ENCODE measurements at regions not wholly inside any gene's neighbourhood (a gene's known extent, or its start where the extent isn't known, plus 50 kb on each side); places are given as distances from the start of the nearest gene placed in this dataset.
"Not testable (repeated sequence)": the region's sequence is repeated elsewhere in the genome, so short reads cannot be mapped to it uniquely, and the experiment has no call there.

DNA sequence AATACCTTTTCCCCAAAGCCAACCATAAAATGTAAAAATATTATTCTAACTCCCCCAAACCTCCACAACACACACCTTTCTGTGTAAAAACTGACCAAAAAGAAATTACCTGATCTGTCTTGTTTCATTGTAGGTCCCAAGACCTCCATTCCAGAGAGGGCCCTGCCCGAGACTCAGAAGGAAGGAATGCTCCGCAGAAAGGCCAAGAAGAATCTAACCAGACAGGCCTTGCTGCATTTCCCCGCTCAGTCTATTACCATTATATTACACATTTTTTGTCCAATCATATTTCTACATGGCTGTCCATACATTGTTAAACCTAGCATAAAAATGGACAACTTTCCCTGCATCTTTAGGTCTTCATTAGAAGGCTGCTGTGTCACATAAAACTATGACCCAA is 237.5 kb upstream of the UBASH3B start:
- Mint-ChIP-seq H3K4me3 (no peak overlapping the region), H3K36me3 (no peaks in the 10 kb centered on the region), H3K4me1 (no peaks in the 10 kb centered on the region), H3K27ac (no peak overlapping the region), H3K9me3 (no peaks in the 10 kb centered on the region), H3K27me3 (no peaks in the 10 kb centered on the region)
- POLR2A ChIA-PET = no interaction called here
- DNase-seq (no peak), ATAC-seq (ENCODE audit: low read depth) (no peak)

GRCh38 chr11:122414406-122415018 is 241.0 kb upstream of the UBASH3B start:
- DNase-seq (no peak), ATAC-seq (ENCODE audit: low read depth) (no peak)
- Mint-ChIP-seq H3K27ac (no peak overlapping the region), H3K27me3 (peaks cover 3% of the 10 kb centered on the region), H3K4me1 (no peaks in the 10 kb centered on the region), H3K9me3 (no peaks in the 10 kb centered on the region), H3K36me3 (no peaks in the 10 kb centered on the region), H3K4me3 (no peak overlapping the region)
- POLR2A ChIA-PET = no interaction called here

DNA sequence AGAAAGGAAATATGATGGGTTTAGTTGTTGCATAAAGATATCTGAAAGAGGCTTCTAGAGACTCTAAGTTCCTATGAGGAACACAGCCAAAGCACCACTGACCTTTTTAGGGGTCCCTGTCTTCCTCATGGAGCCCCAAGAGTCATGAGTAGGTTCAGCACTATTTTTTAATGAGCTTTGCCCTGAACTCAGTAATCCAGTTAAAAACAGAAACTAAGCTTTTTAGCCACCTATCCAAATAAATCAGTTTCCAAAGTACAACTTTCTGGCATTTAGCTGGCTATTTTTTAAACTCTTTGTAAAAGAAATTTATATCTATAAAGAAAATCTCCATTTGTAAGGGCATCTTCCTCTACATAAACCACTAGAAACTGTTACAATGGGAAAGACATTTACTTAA is 241.8 kb upstream of the UBASH3B start:
- no peaks in the 10 kb centered on the region for H3K4me1 Mint-ChIP-seq
- H3K4me3 Mint-ChIP-seq = no peak overlapping the region
- no peaks in the 10 kb centered on the region for H3K9me3 Mint-ChIP-seq
- POLR2A ChIA-PET = no interaction called here
- peaks cover 3% of the 10 kb centered on the region for H3K27me3 Mint-ChIP-seq
- DNase-seq (no peak), ATAC-seq (ENCODE audit: low read depth) (no peak)
- no peaks in the 10 kb centered on the region for H3K36me3 Mint-ChIP-seq
- no peak overlapping the region for H3K27ac Mint-ChIP-seq

- Mint-ChIP-seq H3K27me3 (peaks cover 3% of the 10 kb centered on the region), H3K36me3 (no peaks in the 10 kb centered on the region), H3K4me1 (no peaks in the 10 kb centered on the region), H3K4me3 (no peak overlapping the region), H3K27ac (no peak overlapping the region), H3K9me3 (no peaks in the 10 kb centered on the region)
- DNase-seq (no peak), ATAC-seq (ENCODE audit: low read depth) (no peak)
- POLR2A ChIA-PET = no interaction called here
Measured at GRCh38 chr11:122412581-122412980, 242.9 kb upstream of the UBASH3B start.

GRCh38 chr11:122406466-122406865 is 249.1 kb upstream of the UBASH3B start:
- H3K27me3 Mint-ChIP-seq = peaks cover 3% of the 10 kb centered on the region

GRCh38 chr11:122405547-122406341 is 249.8 kb upstream of the UBASH3B start:
- no peak for ATAC-seq (ENCODE audit: low read depth)
- no peak overlapping the region for H3K27ac Mint-ChIP-seq
- H3K4me1 Mint-ChIP-seq = no peaks in the 10 kb centered on the region
- DNase-seq = no peak
- POLR2A ChIA-PET = no interaction called here
- no peaks in the 10 kb centered on the region for H3K9me3 Mint-ChIP-seq
- H3K36me3 Mint-ChIP-seq = no peaks in the 10 kb centered on the region
- peaks cover 3% of the 10 kb centered on the region for H3K27me3 Mint-ChIP-seq
- no peak overlapping the region for H3K4me3 Mint-ChIP-seq

More at GRCh38 chr11:122406466-122406865, 249.1 kb upstream of the UBASH3B start:
- ATAC-seq (ENCODE audit: low read depth) = no peak
- Mint-ChIP-seq H3K9me3 (no peaks in the 10 kb centered on the region), H3K36me3 (no peaks in the 10 kb centered on the region), H3K4me1 (no peaks in the 10 kb centered on the region), H3K27ac (no peak overlapping the region), H3K4me3 (no peak overlapping the region)
- DNase-seq = no peak
- POLR2A ChIA-PET = no interaction called here

- H3K27ac Mint-ChIP-seq = no peak overlapping the region
- ATAC-seq (ENCODE audit: low read depth) = no peak
Measured at GRCh38 chr11:122404571-122404970, 251.0 kb upstream of the UBASH3B start.

DNA sequence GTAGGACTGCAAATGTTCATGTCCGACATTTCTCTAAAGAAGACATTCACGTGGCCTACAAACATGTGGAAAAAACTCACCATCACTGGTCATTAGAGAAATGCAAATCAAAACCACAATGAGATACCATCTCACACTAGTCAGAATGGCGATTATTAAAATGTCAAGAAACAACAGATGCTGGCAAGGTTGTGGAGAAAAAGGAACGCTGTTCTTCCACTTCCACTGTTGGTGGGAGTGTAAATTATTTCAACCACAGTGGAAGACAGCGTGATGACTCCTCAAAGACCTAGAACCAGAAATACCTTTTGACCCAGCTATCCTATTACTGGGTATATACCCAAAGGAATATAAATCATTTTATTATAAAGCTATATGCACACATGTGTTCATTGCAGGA is 253.9 kb upstream of the UBASH3B start:
- H3K4me3 Mint-ChIP-seq; H3K4me1 Mint-ChIP-seq; H3K36me3 Mint-ChIP-seq; POLR2A ChIA-PET; H3K9me3 Mint-ChIP-seq; H3K27me3 Mint-ChIP-seq; DNase-seq; ATAC-seq (ENCODE audit: low read depth); H3K27ac Mint-ChIP-seq: not testable (repeated sequence)

More at GRCh38 chr11:122404571-122404970, 251.0 kb upstream of the UBASH3B start:
- POLR2A ChIA-PET = no interaction called here
- no peaks in the 10 kb centered on the region for H3K36me3 Mint-ChIP-seq
- no peaks in the 10 kb centered on the region for H3K9me3 Mint-ChIP-seq
- H3K4me1 Mint-ChIP-seq = no peaks in the 10 kb centered on the region
- H3K4me3 Mint-ChIP-seq = no peak overlapping the region
- no peak for DNase-seq
- H3K27me3 Mint-ChIP-seq = no peaks in the 10 kb centered on the region

- H3K36me3 Mint-ChIP-seq = no peaks in the 10 kb centered on the region
- POLR2A ChIA-PET = no interaction called here
- no peaks in the 10 kb centered on the region for H3K9me3 Mint-ChIP-seq
- ATAC-seq (ENCODE audit: low read depth) (no peak), DNase-seq (no peak)
- H3K4me1 Mint-ChIP-seq = no peaks in the 10 kb centered on the region
- no peaks in the 10 kb centered on the region for H3K27me3 Mint-ChIP-seq
- no peak overlapping the region for H3K27ac Mint-ChIP-seq
- no peak overlapping the region for H3K4me3 Mint-ChIP-seq
Measured at GRCh38 chr11:122399375-122399774, 256.1 kb upstream of the UBASH3B start.

DNA sequence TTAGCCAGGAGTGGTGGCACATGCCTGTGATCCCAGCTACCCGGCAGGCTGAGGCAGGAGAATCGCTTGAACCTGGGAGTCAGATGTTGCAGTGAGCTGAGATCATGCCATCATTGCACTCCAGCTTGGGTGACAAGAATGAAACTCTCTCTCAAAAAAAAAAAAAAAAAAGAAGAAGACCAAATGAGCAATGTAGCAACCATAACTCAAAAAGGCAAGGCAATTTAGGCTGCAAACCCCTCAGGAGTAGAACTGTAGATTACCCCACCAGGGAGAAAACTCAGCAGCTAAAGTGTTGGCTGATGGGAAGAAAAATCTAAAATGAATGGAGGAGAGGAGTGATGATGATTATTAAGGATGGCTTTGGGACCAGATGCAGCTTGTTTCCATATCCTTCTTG is 256.7 kb upstream of the UBASH3B start:
- no peaks in the 10 kb centered on the region for H3K27me3 Mint-ChIP-seq
- no peaks in the 10 kb centered on the region for H3K4me1 Mint-ChIP-seq
- H3K4me3 Mint-ChIP-seq = no peak overlapping the region
- POLR2A ChIA-PET = no interaction called here
- DNase-seq (no peak), ATAC-seq (ENCODE audit: low read depth) (no peak)
- no peak overlapping the region for H3K27ac Mint-ChIP-seq
- H3K36me3 Mint-ChIP-seq = no peaks in the 10 kb centered on the region
- H3K9me3 Mint-ChIP-seq = no peaks in the 10 kb centered on the region

GRCh38 chr11:122398167-122398566 is 257.4 kb upstream of the UBASH3B start:
- no peak for DNase-seq
- no peaks in the 10 kb centered on the region for H3K36me3 Mint-ChIP-seq
- POLR2A ChIA-PET = no interaction called here
- H3K9me3 Mint-ChIP-seq = no peaks in the 10 kb centered on the region
- no peak overlapping the region for H3K4me3 Mint-ChIP-seq
- H3K27ac Mint-ChIP-seq = no peak overlapping the region
- H3K27me3 Mint-ChIP-seq = no peaks in the 10 kb centered on the region
- ATAC-seq (ENCODE audit: low read depth) = no peak
- H3K4me1 Mint-ChIP-seq = no peaks in the 10 kb centered on the region

DNA sequence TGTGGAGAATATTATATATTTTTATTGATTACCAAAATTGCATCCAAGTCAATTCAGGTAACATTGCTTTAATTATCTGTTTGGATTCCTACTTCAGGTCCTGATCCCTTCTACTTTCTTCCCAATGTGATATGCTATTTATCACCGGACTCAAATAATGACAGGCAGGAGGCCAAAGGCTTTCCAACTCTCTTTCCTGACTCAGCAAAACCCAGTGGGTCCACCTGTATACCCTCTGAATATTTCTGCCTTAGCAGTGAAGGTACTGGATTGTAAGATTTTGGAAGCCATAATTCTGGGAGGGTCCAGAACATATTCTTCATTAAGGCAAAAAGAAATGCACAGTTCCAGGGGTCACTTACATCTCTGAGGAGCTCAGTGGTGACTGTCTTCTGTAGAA is 260.2 kb upstream of the UBASH3B start:
- Mint-ChIP-seq H3K27me3 (no peaks in the 10 kb centered on the region), H3K27ac (no peak overlapping the region), H3K9me3 (no peaks in the 10 kb centered on the region), H3K36me3 (no peaks in the 10 kb centered on the region), H3K4me1 (no peaks in the 10 kb centered on the region), H3K4me3 (no peak overlapping the region)
- no peak for DNase-seq
- ATAC-seq (ENCODE audit: low read depth) = no peak
- POLR2A ChIA-PET = no interaction called here

DNA sequence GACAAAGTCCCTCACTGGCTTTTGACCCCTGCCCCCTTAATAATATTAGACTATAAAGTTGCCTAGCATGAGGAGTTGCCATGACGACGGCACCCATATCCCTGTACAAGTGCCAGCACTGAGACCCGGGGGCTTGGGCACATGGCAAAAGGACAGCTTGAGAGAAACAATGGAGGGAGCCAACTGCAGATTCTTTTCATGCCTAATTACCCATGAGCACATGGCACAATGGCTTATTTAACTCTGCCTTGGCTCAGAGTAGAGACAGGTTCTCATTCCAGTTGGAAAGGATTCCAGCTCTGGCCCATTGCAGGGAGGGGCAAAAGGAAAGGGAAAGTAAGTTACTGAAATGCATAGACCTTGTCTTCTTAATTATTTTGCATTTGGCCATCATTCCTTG is 261.2 kb upstream of the UBASH3B start:
- Mint-ChIP-seq H3K4me1 (no peaks in the 10 kb centered on the region), H3K9me3 (no peaks in the 10 kb centered on the region), H3K36me3 (no peaks in the 10 kb centered on the region), H3K27ac (no peak overlapping the region), H3K27me3 (no peaks in the 10 kb centered on the region), H3K4me3 (no peak overlapping the region)
- ATAC-seq (ENCODE audit: low read depth) = no peak
- no peak for DNase-seq
- POLR2A ChIA-PET = no interaction called here

DNA sequence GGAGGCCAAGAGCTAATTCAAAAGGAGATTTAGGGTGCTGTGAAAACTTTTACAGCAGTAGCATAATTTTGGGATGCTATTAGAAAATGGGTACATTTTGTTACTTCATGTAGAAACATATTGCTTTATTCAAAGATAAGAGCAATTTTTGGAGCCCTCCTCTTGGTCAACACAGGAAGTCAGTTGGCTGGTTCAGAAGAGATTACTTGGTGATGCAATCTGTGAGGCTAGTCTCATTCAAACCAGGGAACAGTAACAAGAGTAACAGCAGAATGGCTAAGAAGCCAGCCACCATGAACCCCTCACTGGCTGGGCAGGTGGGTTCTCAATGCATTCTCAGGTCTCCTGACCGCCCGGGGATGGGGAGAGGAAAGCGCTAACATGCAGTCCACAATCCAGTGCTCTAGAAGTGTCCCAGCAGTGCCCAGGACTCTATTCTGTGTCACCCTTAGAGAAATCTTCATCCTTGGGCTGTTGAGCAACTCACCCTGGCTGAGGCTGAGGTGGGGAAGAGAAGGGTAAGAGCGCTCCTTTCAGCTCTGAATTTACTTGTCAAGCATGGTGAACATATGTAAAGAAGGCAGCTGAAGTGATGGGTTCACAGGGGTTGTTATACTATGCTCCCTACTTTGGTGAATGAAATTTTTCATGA is 262.2 kb upstream of the UBASH3B start:
- Mint-ChIP-seq H3K4me1 (no peaks in the 10 kb centered on the region), H3K4me3 (no peak overlapping the region), H3K9me3 (no peaks in the 10 kb centered on the region), H3K36me3 (no peaks in the 10 kb centered on the region), H3K27me3 (no peaks in the 10 kb centered on the region), H3K27ac (no peak overlapping the region)
- POLR2A ChIA-PET = no interaction called here
- DNase-seq = no peak
- ATAC-seq (ENCODE audit: low read depth) = no peak
